ENCODE measurements at regions not wholly inside any gene's neighbourhood (a gene's known extent, or its start where the extent isn't known, plus 50 kb on each side); places are given as distances from the start of the nearest gene placed in this dataset.

GRCh38 chr14:97695456-97695981 is 898.3 kb downstream of the VRK1 start:
- Histone ChIP-seq H3K27me3 (no peaks in the 10 kb centered on the region), H3K9me3 (no peaks in the 10 kb centered on the region), H3K4me1 (no peaks in the 10 kb centered on the region), H3K27ac (no peak overlapping the region), H3K36me3 (no peaks in the 10 kb centered on the region), H3K4me3 (no peak overlapping the region)
- TF ChIP-seq CTCF (IDR thresholded peaks at IDR 0.05): no peak
- no peak for DNase-seq
- intact Hi-C loops (cut with DNase I; ENCODE audit: low total_unique reads): no loop called here

- no peaks in the 10 kb centered on the region for H3K4me1 ChIP-seq
- no peak for DNase-seq
- no peak overlapping the region for H3K27ac ChIP-seq
- no peaks in the 10 kb centered on the region for H3K36me3 ChIP-seq
- no peak overlapping the region for H3K4me3 ChIP-seq
- H3K27me3 ChIP-seq: no peaks in the 10 kb centered on the region
- no peak for TF ChIP-seq CTCF (IDR thresholded peaks at IDR 0.05)
- no peaks in the 10 kb centered on the region for H3K9me3 ChIP-seq
- intact Hi-C loops (cut with DNase I; ENCODE audit: low total_unique reads): no loop called here
These were observed 900.6 kb downstream of the VRK1 start for GRCh38 chr14:97697772-97698171.

- H3K27ac ChIP-seq: no peak overlapping the region
- DNase-seq: no peak
- intact Hi-C loops (cut with DNase I; ENCODE audit: low total_unique reads): no loop called here
- H3K36me3 ChIP-seq: no peaks in the 10 kb centered on the region
- no peaks in the 10 kb centered on the region for H3K9me3 ChIP-seq
- H3K27me3 ChIP-seq: no peaks in the 10 kb centered on the region
- TF ChIP-seq CTCF (IDR thresholded peaks at IDR 0.05): no peak
- no peak overlapping the region for H3K4me3 ChIP-seq
- no peaks in the 10 kb centered on the region for H3K4me1 ChIP-seq
These were observed 901.8 kb downstream of the VRK1 start for GRCh38 chr14:97699026-97699425.

- no peak for DNase-seq
- no peaks in the 10 kb centered on the region for H3K4me1 ChIP-seq
- no peak overlapping the region for H3K4me3 ChIP-seq
- intact Hi-C loops (cut with DNase I; ENCODE audit: low total_unique reads): no loop called here
- H3K36me3 ChIP-seq: no peaks in the 10 kb centered on the region
- H3K9me3 ChIP-seq: no peaks in the 10 kb centered on the region
- no peak for TF ChIP-seq CTCF (IDR thresholded peaks at IDR 0.05)
- H3K27me3 ChIP-seq: no peaks in the 10 kb centered on the region
- no peak overlapping the region for H3K27ac ChIP-seq
These were observed 906.0 kb downstream of the VRK1 start for GRCh38 chr14:97703006-97703760.

GRCh38 chr14:97704316-97704885 is 907.2 kb downstream of the VRK1 start:
- Histone ChIP-seq H3K27me3 (no peaks in the 10 kb centered on the region), H3K27ac (no peak overlapping the region), H3K9me3 (no peaks in the 10 kb centered on the region), H3K36me3 (no peaks in the 10 kb centered on the region), H3K4me3 (no peak overlapping the region), H3K4me1 (no peaks in the 10 kb centered on the region)
- TF ChIP-seq CTCF (IDR thresholded peaks at IDR 0.05): no peak
- intact Hi-C loops (cut with DNase I; ENCODE audit: low total_unique reads): no loop called here
- DNase-seq: no peak
